ENCODE measurements at regions not wholly inside any gene's neighbourhood (a gene's known extent, or its start where the extent isn't known, plus 50 kb on each side); places are given as distances from the start of the nearest gene placed in this dataset.
A peak's percentile ranks its signal among the peaks of the same experiment; 100 is the strongest.

- no peak for TF ChIP-seq CTCF (IDR thresholded peaks at IDR 0.05; ENCODE audit: unreplicated experiment)
- Mint-ChIP-seq H3K27me3 (ENCODE audit: unreplicated experiment) (no peaks in the 10 kb centered on the region), H3K4me3 (ENCODE audit: unreplicated experiment) (no peak overlapping the region), H3K4me1 (ENCODE audit: unreplicated experiment) (no peaks in the 10 kb centered on the region), H3K9me3 (ENCODE audit: unreplicated experiment) (no peaks in the 10 kb centered on the region), H3K36me3 (ENCODE audit: low read depth, unreplicated experiment) (no peaks in the 10 kb centered on the region), H3K27ac (ENCODE audit: unreplicated experiment) (no peak overlapping the region)
- DNase-seq (ENCODE audit: low spot score) = no peak
Observed at GRCh38 chr3:82022836-82023235, 261.4 kb upstream of the GBE1 start.

GRCh38 chr3:82020282-82020681 lies 258.8 kb upstream of the GBE1 start:
- no peaks in the 10 kb centered on the region for H3K4me1 Mint-ChIP-seq (ENCODE audit: unreplicated experiment)
- no peak for DNase-seq (ENCODE audit: low spot score)
- no peak overlapping the region for H3K4me3 Mint-ChIP-seq (ENCODE audit: unreplicated experiment)
- H3K27ac Mint-ChIP-seq (ENCODE audit: unreplicated experiment) = no peak overlapping the region
- no peak for TF ChIP-seq CTCF (IDR thresholded peaks at IDR 0.05; ENCODE audit: unreplicated experiment)
- no peaks in the 10 kb centered on the region for H3K27me3 Mint-ChIP-seq (ENCODE audit: unreplicated experiment)
- no peaks in the 10 kb centered on the region for H3K9me3 Mint-ChIP-seq (ENCODE audit: unreplicated experiment)
- no peaks in the 10 kb centered on the region for H3K36me3 Mint-ChIP-seq (ENCODE audit: low read depth, unreplicated experiment)

GRCh38 chr3:82015241-82015640 lies 253.8 kb upstream of the GBE1 start:
- DNase-seq (ENCODE audit: low spot score) = no peak
- Mint-ChIP-seq H3K4me3 (ENCODE audit: unreplicated experiment) (no peak overlapping the region), H3K4me1 (ENCODE audit: unreplicated experiment) (no peaks in the 10 kb centered on the region), H3K36me3 (ENCODE audit: low read depth, unreplicated experiment) (peaks cover 11% of the 10 kb centered on the region), H3K9me3 (ENCODE audit: unreplicated experiment) (no peaks in the 10 kb centered on the region), H3K27me3 (ENCODE audit: unreplicated experiment) (no peaks in the 10 kb centered on the region), H3K27ac (ENCODE audit: unreplicated experiment) (no peak overlapping the region)
- no peak for TF ChIP-seq CTCF (IDR thresholded peaks at IDR 0.05; ENCODE audit: unreplicated experiment)

- H3K27ac Mint-ChIP-seq (ENCODE audit: unreplicated experiment) = no peak overlapping the region
- H3K36me3 Mint-ChIP-seq (ENCODE audit: low read depth, unreplicated experiment) = peaks cover 11% of the 10 kb centered on the region
- TF ChIP-seq CTCF (IDR thresholded peaks at IDR 0.05; ENCODE audit: unreplicated experiment) = peak; percentile 19
- H3K27me3 Mint-ChIP-seq (ENCODE audit: unreplicated experiment) = peaks cover 2% of the 10 kb centered on the region
- no peak for DNase-seq (ENCODE audit: low spot score)
- no peak overlapping the region for H3K4me3 Mint-ChIP-seq (ENCODE audit: unreplicated experiment)
- no peaks in the 10 kb centered on the region for H3K4me1 Mint-ChIP-seq (ENCODE audit: unreplicated experiment)
- no peaks in the 10 kb centered on the region for H3K9me3 Mint-ChIP-seq (ENCODE audit: unreplicated experiment)
Observed at GRCh38 chr3:82012775-82013174, 251.3 kb upstream of the GBE1 start.

- Mint-ChIP-seq H3K27me3 (ENCODE audit: unreplicated experiment) (peaks cover 2% of the 10 kb centered on the region), H3K4me3 (ENCODE audit: unreplicated experiment) (no peak overlapping the region), H3K4me1 (ENCODE audit: unreplicated experiment) (no peaks in the 10 kb centered on the region), H3K36me3 (ENCODE audit: low read depth, unreplicated experiment) (peaks cover 11% of the 10 kb centered on the region), H3K27ac (ENCODE audit: unreplicated experiment) (no peak overlapping the region), H3K9me3 (ENCODE audit: unreplicated experiment) (no peaks in the 10 kb centered on the region)
- no peak for TF ChIP-seq CTCF (IDR thresholded peaks at IDR 0.05; ENCODE audit: unreplicated experiment)
- no peak for DNase-seq (ENCODE audit: low spot score)
Observed at GRCh38 chr3:82011336-82011735, 249.9 kb upstream of the GBE1 start.
